MM.1S (cell line): ENCODE measurements at regions not wholly inside any gene's neighbourhood (a gene's known extent, or its start where the extent isn't known, plus 50 kb on each side); places are given as distances from the start of the nearest gene placed in this dataset.

Experiments
- DNase-seq: peaks from one replicate; pipeline ENCODE4 v3.0.0-alpha.2; 2015
- H2AFZ ChIP-seq: fragments of 300-600 bp; sonication (generic); 2 replicates; pipeline ENCODE4 v1.6.0; 2016; ENCODE audit warnings: antibody characterized with exemption, low read length
- H3F3A ChIP-seq: fragments of 300-600 bp; sonication (generic); 2 replicates; pipeline ENCODE4 v1.6.1; 2016; ENCODE audit warnings: mild to moderate bottlenecking, antibody characterized with exemption, low read length, moderate library complexity, mixed read lengths; ENCODE audit not compliant: insufficient read depth
- H3K27ac ChIP-seq: fragments of 300-600 bp; sonication (generic); 2 replicates; pipeline ENCODE4 v1.5.1; 2016; ENCODE audit warnings: mild to moderate bottlenecking, low read length
- H3K27me3 ChIP-seq: fragments of 300-600 bp; sonication (generic); replicated peaks from 2 replicates; pipeline ENCODE4 v1.6.0; 2016; ENCODE audit warnings: low read length; ENCODE audit not compliant: insufficient read depth
- H3K36me3 ChIP-seq: fragments of 300-600 bp; sonication (generic); replicated peaks from 2 replicates; pipeline ENCODE4 v1.6.1; 2016; ENCODE audit warnings: mild to moderate bottlenecking, low read length, mixed read lengths; ENCODE audit not compliant: insufficient read depth
- H3K4me1 ChIP-seq: fragments of 300-600 bp; sonication (generic); 2 replicates; pipeline ENCODE4 v1.6.1; 2016; ENCODE audit warnings: low read length, mixed read lengths
- H3K4me2 ChIP-seq: fragments of 300-600 bp; sonication (generic); 2 replicates; pipeline ENCODE4 v1.6.0; 2016; ENCODE audit warnings: low read depth, low read length
- H3K4me3 ChIP-seq: fragments of 300-600 bp; sonication (generic); 2 replicates; pipeline ENCODE4 v1.5.1; 2016; ENCODE audit warnings: low read length, mixed read lengths
- H3K79me2 ChIP-seq: fragments of 300-600 bp; sonication (generic); 2 replicates; pipeline ENCODE4 v1.6.1; 2016; ENCODE audit warnings: mixed run types, low read length, mixed read lengths
- H3K9ac ChIP-seq: fragments of 300-600 bp; sonication (generic); 2 replicates; pipeline ENCODE4 v1.6.1; 2016; ENCODE audit warnings: low read length, mixed read lengths
- H3K9me2 ChIP-seq: fragments of 300-600 bp; sonication (generic); replicated peaks from 2 replicates; pipeline ENCODE4 v1.6.1; 2016; ENCODE audit warnings: mild to moderate bottlenecking, low read length, mixed read lengths; ENCODE audit not compliant: insufficient read depth
- H3K9me3 ChIP-seq: fragments of 300-600 bp; sonication (generic); replicated peaks from 2 replicates; pipeline ENCODE4 v1.6.1; 2016; ENCODE audit warnings: mild to moderate bottlenecking, low read length, mixed read lengths; ENCODE audit not compliant: insufficient read depth
- H4K20me1 ChIP-seq: fragments of 300-600 bp; sonication (generic); 2 replicates; pipeline ENCODE4 v1.6.1; 2016; ENCODE audit warnings: mild to moderate bottlenecking, low read length, moderate library complexity, mixed read lengths; ENCODE audit not compliant: insufficient read depth
- EZH2 ChIP-seq: fragments of 300-600 bp; sonication (generic); optimal IDR thresholded peaks from 2 replicates; pipeline ENCODE3; 2017; ENCODE audit warnings: low read depth, mild to moderate bottlenecking, antibody characterized with exemption, low read length, mixed read lengths
- EZH2phosphoT487 ChIP-seq: fragments of 300-600 bp; sonication (generic); IDR thresholded peaks from 2 replicates; pipeline ENCODE4 v1.6.1; 2018; ENCODE audit warnings: antibody characterized with exemption, low read length
- TF ChIP-seq, protein P1 (sequence below): fragments of 300-600 bp; sonication (generic); IDR thresholded peaks from 2 replicates; pipeline ENCODE4 v1.5.1; 2016; ENCODE audit warnings: antibody characterized with exemption, low read length, mixed read lengths

DNA sequence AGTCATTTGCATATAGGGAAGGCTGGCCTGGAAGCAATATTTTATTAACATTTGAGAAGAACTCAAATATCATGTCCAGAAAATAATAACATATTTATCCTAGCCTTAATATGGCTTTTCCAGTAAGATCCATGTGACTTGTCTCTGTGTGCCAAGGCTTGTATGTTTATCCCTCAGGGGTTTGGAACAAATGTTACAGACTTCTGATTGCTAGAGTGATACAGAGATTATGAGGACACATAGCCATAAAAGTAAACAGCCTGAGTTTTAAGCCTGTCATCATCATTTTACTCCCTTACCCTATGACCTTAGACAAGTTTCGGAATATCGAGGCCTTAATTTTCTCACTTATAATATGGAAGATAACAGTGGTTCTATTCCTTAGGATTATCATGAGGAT is 338.1 kb downstream of the GPAT3 start:
- H3K79me2 ChIP-seq, result no peaks in the 10 kb centered on the region
- H3K27ac ChIP-seq, result no peak overlapping the region
- H3K27me3 ChIP-seq, result no peaks in the 10 kb centered on the region
- H2AFZ ChIP-seq, result no peak overlapping the region
- no peaks in the 10 kb centered on the region for H4K20me1 ChIP-seq
- no peaks in the 10 kb centered on the region for H3F3A ChIP-seq
- H3K4me1 ChIP-seq, result no peaks in the 10 kb centered on the region
- H3K9me2 ChIP-seq, result no peaks in the 10 kb centered on the region
- no peak for TF ChIP-seq EZH2phosphoT487
- no peak for TF ChIP-seq EZH2
- no peak for DNase-seq
- H3K36me3 ChIP-seq, result no peaks in the 10 kb centered on the region
- no peak overlapping the region for H3K4me3 ChIP-seq
- no peak overlapping the region for H3K4me2 ChIP-seq
- H3K9me3 ChIP-seq, result no peaks in the 10 kb centered on the region
- H3K9ac ChIP-seq, result no peak overlapping the region

DNA sequence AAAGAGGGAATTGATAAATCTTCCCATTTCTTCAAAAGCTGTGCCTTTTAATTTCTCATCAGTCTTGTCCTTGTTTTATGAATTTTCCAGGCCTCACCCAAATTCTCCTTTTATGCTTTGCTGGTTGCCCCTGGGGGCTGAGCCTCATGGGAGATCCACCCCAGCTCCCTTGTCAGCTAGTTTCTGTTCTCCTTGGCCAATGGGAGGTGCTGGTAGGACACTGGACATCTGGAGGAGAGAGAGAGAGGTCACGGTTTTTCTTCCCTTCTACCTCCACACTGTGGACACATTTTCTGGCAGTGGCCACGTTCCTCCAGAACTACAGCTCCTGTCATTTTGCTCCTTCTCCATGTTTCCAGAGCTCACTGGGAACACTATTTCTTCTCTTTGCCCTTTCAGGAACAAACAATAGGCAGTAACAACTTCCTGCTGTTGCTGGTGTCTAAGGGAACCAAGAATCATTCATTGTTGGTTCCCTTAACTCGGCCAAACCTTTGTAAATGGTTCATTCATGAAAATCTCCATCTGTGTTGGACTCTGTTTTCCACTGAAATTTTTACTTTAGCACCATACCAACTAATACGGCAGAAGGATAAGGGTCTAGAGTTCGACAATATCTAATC is 334.5 kb downstream of the GPAT3 start:
- Histone ChIP-seq H3K4me3 (no peak overlapping the region), H3K36me3 (no peaks in the 10 kb centered on the region)

DNA sequence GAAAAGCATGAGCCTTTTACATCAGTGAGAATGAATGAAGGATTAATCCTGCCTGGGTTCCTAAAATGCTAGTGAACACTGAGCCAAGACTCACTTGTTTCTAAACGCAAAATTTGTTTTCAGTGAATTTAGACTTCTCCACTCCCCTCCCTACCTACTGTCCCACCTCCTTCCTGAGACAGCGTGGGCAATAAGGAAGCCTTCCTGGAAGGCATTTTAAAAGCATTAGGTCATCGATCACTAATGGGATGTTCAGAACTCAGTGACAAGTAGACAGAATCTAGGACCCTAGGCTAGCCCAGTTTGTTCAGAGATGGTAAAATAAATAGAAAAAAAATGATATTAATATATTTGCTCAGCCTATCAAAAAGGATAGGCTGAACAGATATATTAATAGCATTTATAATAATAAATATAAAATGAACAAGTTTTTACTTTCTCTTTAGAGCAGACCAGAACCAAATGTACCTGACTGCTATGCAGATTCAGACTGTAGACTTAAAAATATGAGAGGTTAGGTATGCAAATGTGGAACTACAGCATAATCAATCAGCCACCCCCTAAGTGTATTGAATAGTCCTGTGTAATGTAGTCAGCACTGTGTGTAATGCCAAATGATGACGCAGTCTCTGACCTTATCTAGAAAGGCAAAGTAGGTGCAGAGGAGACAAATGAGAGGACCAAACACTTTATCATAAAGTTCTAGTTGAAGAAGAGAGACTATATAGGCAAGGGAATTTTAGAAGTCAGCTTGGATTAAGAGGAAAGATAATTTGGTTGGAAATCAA is 331.1 kb downstream of the GPAT3 start:
- no peak overlapping the region for H2AFZ ChIP-seq
- H3K79me2 ChIP-seq, result no peaks in the 10 kb centered on the region
- TF ChIP-seq, protein P1, sequence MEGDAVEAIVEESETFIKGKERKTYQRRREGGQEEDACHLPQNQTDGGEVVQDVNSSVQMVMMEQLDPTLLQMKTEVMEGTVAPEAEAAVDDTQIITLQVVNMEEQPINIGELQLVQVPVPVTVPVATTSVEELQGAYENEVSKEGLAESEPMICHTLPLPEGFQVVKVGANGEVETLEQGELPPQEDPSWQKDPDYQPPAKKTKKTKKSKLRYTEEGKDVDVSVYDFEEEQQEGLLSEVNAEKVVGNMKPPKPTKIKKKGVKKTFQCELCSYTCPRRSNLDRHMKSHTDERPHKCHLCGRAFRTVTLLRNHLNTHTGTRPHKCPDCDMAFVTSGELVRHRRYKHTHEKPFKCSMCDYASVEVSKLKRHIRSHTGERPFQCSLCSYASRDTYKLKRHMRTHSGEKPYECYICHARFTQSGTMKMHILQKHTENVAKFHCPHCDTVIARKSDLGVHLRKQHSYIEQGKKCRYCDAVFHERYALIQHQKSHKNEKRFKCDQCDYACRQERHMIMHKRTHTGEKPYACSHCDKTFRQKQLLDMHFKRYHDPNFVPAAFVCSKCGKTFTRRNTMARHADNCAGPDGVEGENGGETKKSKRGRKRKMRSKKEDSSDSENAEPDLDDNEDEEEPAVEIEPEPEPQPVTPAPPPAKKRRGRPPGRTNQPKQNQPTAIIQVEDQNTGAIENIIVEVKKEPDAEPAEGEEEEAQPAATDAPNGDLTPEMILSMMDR, result no peak
- no peak for TF ChIP-seq EZH2phosphoT487
- TF ChIP-seq EZH2, result no peak
- no peak overlapping the region for H3K27ac ChIP-seq
- H3K27me3 ChIP-seq, result no peaks in the 10 kb centered on the region
- H3K9me2 ChIP-seq, result no peaks in the 10 kb centered on the region
- no peak for DNase-seq
- H3F3A ChIP-seq, result no peaks in the 10 kb centered on the region
- no peak overlapping the region for H3K9ac ChIP-seq
- H3K36me3 ChIP-seq, result no peaks in the 10 kb centered on the region
- H3K4me3 ChIP-seq, result no peak overlapping the region
- no peaks in the 10 kb centered on the region for H4K20me1 ChIP-seq
- H3K4me1 ChIP-seq, result no peaks in the 10 kb centered on the region
- H3K4me2 ChIP-seq, result no peak overlapping the region
- H3K9me3 ChIP-seq, result no peaks in the 10 kb centered on the region

More for the DNA sequence above, 334.5 kb downstream of the GPAT3 start:
- Histone ChIP-seq H4K20me1 (no peaks in the 10 kb centered on the region), H3K4me1 (no peaks in the 10 kb centered on the region), H3K4me2 (no peak overlapping the region), H3K27me3 (no peaks in the 10 kb centered on the region), H3F3A (no peaks in the 10 kb centered on the region), H3K9me2 (no peaks in the 10 kb centered on the region), H3K9me3 (no peaks in the 10 kb centered on the region), H2AFZ (no peak overlapping the region), H3K9ac (no peak overlapping the region), H3K27ac (no peak overlapping the region), H3K79me2 (no peaks in the 10 kb centered on the region)
- DNase-seq, result no peak
- TF ChIP-seq EZH2 (no peak), EZH2phosphoT487 (no peak)
- TF ChIP-seq, protein P1, result no peak
